Coronary artery (tissue), 2 donors: ENCODE measurements at regions not wholly inside any gene's neighbourhood (a gene's known extent, or its start where the extent isn't known, plus 50 kb on each side); places are given as distances from the start of the nearest gene placed in this dataset.

Source experiments
- DNase-seq: peaks from one replicate; pipeline ENCODE4 v3.0.0-alpha.2; 2017; ENCODE audit warnings: low spot score
- H3K27ac ChIP-seq, 2 donors: fragments of 200-600 bp; sonication (generic); one replicate each; pipeline ENCODE4 v1.5.1; 2016 to 2019
- H3K4me3 ChIP-seq: fragments of 200-600 bp; sonication (generic); 2 replicates; pipeline ENCODE4 v1.5.1; 2016; ENCODE audit warnings: mild to moderate bottlenecking, moderate library complexity
- CTCF ChIP-seq: fragments of 200-600 bp; sonication (generic); IDR thresholded peaks from one replicate; pipeline ENCODE4 v1.5.1; 2019; ENCODE audit warnings: antibody characterized with exemption

GRCh38 chr1:59018860-59019259, 235.0 kb upstream of the JUN start:
- TF ChIP-seq CTCF = no peak
- Histone ChIP-seq H3K4me3 (no peak overlapping the region), H3K27ac (no peak overlapping the region)
- no peak for DNase-seq

GRCh38 chr1:59020151-59020997, 236.5 kb upstream of the JUN start:
- Histone ChIP-seq H3K4me3 (peak overlapping the region; percentile 60), H3K27ac (peak overlapping the region; percentile 55 to 77)
- no peak for DNase-seq
- TF ChIP-seq CTCF = no peak

- no peak for TF ChIP-seq CTCF
- no peak overlapping the region for H3K27ac ChIP-seq
- DNase-seq = no peak
- no peak overlapping the region for H3K4me3 ChIP-seq
These were observed 238.4 kb upstream of the JUN start for GRCh38 chr1:59022199-59022598.

GRCh38 chr1:59022799-59023198, 239.0 kb upstream of the JUN start:
- no peak for DNase-seq
- Histone ChIP-seq H3K4me3 (no peak overlapping the region), H3K27ac (no peak overlapping the region)
- TF ChIP-seq CTCF = no peak

- H3K27ac ChIP-seq = no peak overlapping the region
- no peak for DNase-seq
- H3K4me3 ChIP-seq = no peak overlapping the region
- TF ChIP-seq CTCF = no peak
These were observed 241.4 kb upstream of the JUN start for GRCh38 chr1:59025201-59025600.

- no peak for DNase-seq
- no peak overlapping the region for H3K27ac ChIP-seq
- TF ChIP-seq CTCF = no peak
These were observed 242.1 kb upstream of the JUN start for GRCh38 chr1:59025898-59026426.

DNA sequence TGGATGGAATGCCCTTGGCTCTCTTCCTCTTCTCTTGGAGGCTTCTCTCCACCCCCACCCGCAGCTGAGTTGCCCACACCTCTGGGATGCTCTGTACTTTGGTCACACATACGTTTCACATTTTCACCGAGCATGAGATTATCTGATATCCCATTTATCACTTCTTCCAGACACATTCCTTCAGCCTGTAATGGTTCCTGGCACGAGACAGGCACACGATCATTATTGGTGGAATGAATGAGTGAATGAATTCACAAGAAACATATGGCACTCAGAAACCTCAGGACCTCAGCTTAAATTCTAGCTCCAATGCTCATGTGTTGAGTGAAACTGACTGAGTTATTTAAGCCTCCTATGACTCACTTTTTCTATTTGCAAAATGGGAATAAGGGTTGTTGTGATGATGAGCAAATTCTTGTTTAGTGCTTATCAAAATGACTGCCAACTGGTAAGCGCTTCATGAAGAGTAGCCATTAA, 242.7 kb upstream of the JUN start:
- no peak for TF ChIP-seq CTCF

More at GRCh38 chr1:59025898-59026426, 242.1 kb upstream of the JUN start:
- no peak overlapping the region for H3K4me3 ChIP-seq

More for the DNA sequence above, 242.7 kb upstream of the JUN start:
- H3K27ac ChIP-seq = no peak overlapping the region
- DNase-seq = no peak
- H3K4me3 ChIP-seq = no peak overlapping the region
